ENCODE measurements at regions not wholly inside any gene's neighbourhood (a gene's known extent, or its start where the extent isn't known, plus 50 kb on each side); places are given as distances from the start of the nearest gene placed in this dataset.

DNA sequence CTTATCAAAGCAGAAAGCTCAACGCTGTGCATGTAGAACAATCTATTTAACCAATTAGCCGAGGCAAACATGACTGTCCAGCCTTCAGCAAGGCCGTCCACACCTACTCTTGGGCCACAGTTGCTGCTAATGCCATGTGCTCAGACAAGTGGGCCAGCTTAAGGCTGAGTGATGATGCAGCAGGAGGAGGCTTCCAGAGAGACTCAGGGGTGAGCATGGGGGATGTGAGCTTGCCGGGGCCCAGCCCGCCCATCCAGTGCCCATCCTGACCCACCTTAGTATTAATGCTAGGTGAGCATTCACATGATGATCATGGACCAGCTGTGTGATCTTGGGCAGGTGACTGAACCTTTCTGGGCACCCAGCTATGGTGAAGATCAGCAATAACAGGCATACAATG, 150.1 kb downstream of the TPRA1 start:
- TF ChIP-seq MYC (IDR thresholded peaks at IDR 0.05; ENCODE audit: borderline replicate concordance, low read length) (no peak), CBX8 (IDR thresholded peaks at IDR 0.05) (no peak), ZSCAN20 (CRISPR knock-in tag; IDR thresholded peaks at IDR 0.05) (no peak), RNF2 (IDR thresholded peaks at IDR 0.05; ENCODE audit: borderline replicate concordance, low read depth) (no peak), POLR2A (IDR thresholded peaks at IDR 0.05; ENCODE audit: low read length) (no peak), CBX2 (IDR thresholded peaks at IDR 0.05; ENCODE audit: borderline replicate concordance, low read depth) (no peak), BHLHE40 (IDR thresholded peaks at IDR 0.05; ENCODE audit: low read depth, low read length) (no peak), SMC3 (IDR thresholded peaks at IDR 0.05) (no peak), MAFK (IDR thresholded peaks at IDR 0.05; ENCODE audit: partially characterized antibody) (no peak), EP300 (IDR thresholded peaks at IDR 0.05) (no peak), CHD4 (IDR thresholded peaks at IDR 0.05; ENCODE audit: borderline replicate concordance) (no peak)
- TF ChIP-seq, protein P1, sequence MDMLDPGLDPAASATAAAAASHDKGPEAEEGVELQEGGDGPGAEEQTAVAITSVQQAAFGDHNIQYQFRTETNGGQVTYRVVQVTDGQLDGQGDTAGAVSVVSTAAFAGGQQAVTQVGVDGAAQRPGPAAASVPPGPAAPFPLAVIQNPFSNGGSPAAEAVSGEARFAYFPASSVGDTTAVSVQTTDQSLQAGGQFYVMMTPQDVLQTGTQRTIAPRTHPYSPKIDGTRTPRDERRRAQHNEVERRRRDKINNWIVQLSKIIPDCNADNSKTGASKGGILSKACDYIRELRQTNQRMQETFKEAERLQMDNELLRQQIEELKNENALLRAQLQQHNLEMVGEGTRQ (IDR thresholded peaks at IDR 0.05) = no peak
- TF ChIP-seq, protein P2, sequence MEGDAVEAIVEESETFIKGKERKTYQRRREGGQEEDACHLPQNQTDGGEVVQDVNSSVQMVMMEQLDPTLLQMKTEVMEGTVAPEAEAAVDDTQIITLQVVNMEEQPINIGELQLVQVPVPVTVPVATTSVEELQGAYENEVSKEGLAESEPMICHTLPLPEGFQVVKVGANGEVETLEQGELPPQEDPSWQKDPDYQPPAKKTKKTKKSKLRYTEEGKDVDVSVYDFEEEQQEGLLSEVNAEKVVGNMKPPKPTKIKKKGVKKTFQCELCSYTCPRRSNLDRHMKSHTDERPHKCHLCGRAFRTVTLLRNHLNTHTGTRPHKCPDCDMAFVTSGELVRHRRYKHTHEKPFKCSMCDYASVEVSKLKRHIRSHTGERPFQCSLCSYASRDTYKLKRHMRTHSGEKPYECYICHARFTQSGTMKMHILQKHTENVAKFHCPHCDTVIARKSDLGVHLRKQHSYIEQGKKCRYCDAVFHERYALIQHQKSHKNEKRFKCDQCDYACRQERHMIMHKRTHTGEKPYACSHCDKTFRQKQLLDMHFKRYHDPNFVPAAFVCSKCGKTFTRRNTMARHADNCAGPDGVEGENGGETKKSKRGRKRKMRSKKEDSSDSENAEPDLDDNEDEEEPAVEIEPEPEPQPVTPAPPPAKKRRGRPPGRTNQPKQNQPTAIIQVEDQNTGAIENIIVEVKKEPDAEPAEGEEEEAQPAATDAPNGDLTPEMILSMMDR (IDR thresholded peaks at IDR 0.05) = no peak
- TF ChIP-seq, protein P3, sequence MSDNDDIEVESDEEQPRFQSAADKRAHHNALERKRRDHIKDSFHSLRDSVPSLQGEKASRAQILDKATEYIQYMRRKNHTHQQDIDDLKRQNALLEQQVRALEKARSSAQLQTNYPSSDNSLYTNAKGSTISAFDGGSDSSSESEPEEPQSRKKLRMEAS (IDR thresholded peaks at IDR 0.05) = no peak
